ENCODE measurements at regions not wholly inside any gene's neighbourhood (a gene's known extent, or its start where the extent isn't known, plus 50 kb on each side); places are given as distances from the start of the nearest gene placed in this dataset.

GRCh38 chr4:112736718-112737135 lies 99.8 kb downstream of the LARP7 start:
- no peak overlapping the region for H2BK15ac ChIP-seq (ENCODE audit: low read depth, low read length)
- no peak for DNase-seq
- peaks cover 5% of the 10 kb centered on the region; the same call in 1 of the 2 replicates for H3K79me2 ChIP-seq (ENCODE audit: insufficient read depth, low read length)
- peaks cover 6% of the 10 kb centered on the region; the same call in 1 of the 2 replicates for H3K4me1 ChIP-seq (ENCODE audit: insufficient read depth, low read length)
- TF ChIP-seq CTCF (conservative IDR thresholded peaks at IDR 0.05), result no peak
- no peak overlapping the region for H3K23ac ChIP-seq (ENCODE audit: insufficient read length, low read depth, low read length)
- no peak overlapping the region for H2BK12ac ChIP-seq (ENCODE audit: insufficient read length, low read depth, low read length)
- no peak overlapping the region for H2BK120ac ChIP-seq (ENCODE audit: low read depth, low read length, poor library complexity, severe bottlenecking)
- no peak overlapping the region for H2BK20ac ChIP-seq (ENCODE audit: low read depth, low read length, poor library complexity, severe bottlenecking)
- no peak overlapping the region for H3K4me2 ChIP-seq (ENCODE audit: insufficient read depth, insufficient read length, low read length)
- no peak overlapping the region for H2AK5ac ChIP-seq (ENCODE audit: insufficient read length, low read length)
- no peak overlapping the region for H4K91ac ChIP-seq (ENCODE audit: insufficient read length, low read depth, low read length)
- no peaks in the 10 kb centered on the region for H3K23me2 ChIP-seq (ENCODE audit: insufficient read length, low read depth, low read length, poor library complexity, severe bottlenecking)
- H3K27ac ChIP-seq (ENCODE audit: insufficient read length, low read depth, low read length), result no peak overlapping the region
- no peak overlapping the region for H4K5ac ChIP-seq (ENCODE audit: insufficient read length, low read depth, low read length)
- H3K9me3 ChIP-seq (ENCODE audit: control insufficient read depth, low read depth, low read length), result no peaks in the 10 kb centered on the region
- no peaks in the 10 kb centered on the region for H3K79me1 ChIP-seq (ENCODE audit: insufficient read depth, low read depth, low read length, poor library complexity, severe bottlenecking)
- no peak overlapping the region for H3K14ac ChIP-seq (ENCODE audit: insufficient read depth, low read length)
- Mint-ChIP-seq H3K36me3 (ENCODE audit: insufficient read depth in 1 of 3, low read depth in 3 of 3) (peaks cover 0 to 19% (median 5%) of the 10 kb centered on the region in 3 experiments; a peak in 4 of 7 replicates), H3K9me3 (no peaks in the 10 kb centered on the region), H3K4me1 (peaks cover 20 to 37% of the 10 kb centered on the region in 2 experiments), H3K27ac (peak overlapping the region in 2 of 3 experiments; percentile 59 to 82; a peak in 5 of 7 replicates), H3K27me3 (ENCODE audit: low read depth) (no peaks in the 10 kb centered on the region), H3K4me3 (no peak overlapping the region)
- H3T11ph ChIP-seq (ENCODE audit: low read length), result no peak overlapping the region
- no peak overlapping the region for H3K4ac ChIP-seq (ENCODE audit: low read depth, low read length)
- no CpG with 5 or more reads among the region's 1 CpG for WGBS (ENCODE audit: extremely low coverage, insufficient read length, low lambda C conversion rate)
- no peaks in the 10 kb centered on the region for H4K20me1 ChIP-seq (ENCODE audit: control insufficient read depth, insufficient read depth, insufficient read length)
- no peak overlapping the region for H3K56ac ChIP-seq (ENCODE audit: insufficient read length, low read depth, low read length)
- no peak overlapping the region for H2BK5ac ChIP-seq (ENCODE audit: insufficient read length, low read length)
- no peak overlapping the region for H2AFZ ChIP-seq (ENCODE audit: low read length)
- no peak overlapping the region for H3K9ac ChIP-seq (ENCODE audit: extremely low read depth, insufficient read length, low read length)
- no peak overlapping the region for H4K8ac ChIP-seq (replicated peaks; ENCODE audit: insufficient read length, low read depth, low read length)
- H3K27me3 ChIP-seq (ENCODE audit: insufficient read depth, low read length), result no peaks in the 10 kb centered on the region
- no peak overlapping the region for H3K18ac ChIP-seq (ENCODE audit: insufficient read length, low read depth, low read length)

All from H9 (cell line).